Heart right ventricle (tissue), 16 donors: ENCODE measurements at regions not wholly inside any gene's neighbourhood (a gene's known extent, or its start where the extent isn't known, plus 50 kb on each side); places are given as distances from the start of the nearest gene placed in this dataset.

ENCODE experiments used
- ATAC-seq, 8 donors: fragments of 200-7000 bp; cut with Tn5 transposase; one replicate each; pipeline ENCODE4 v1.9.1; 2020; ENCODE audit warnings: mild to moderate bottlenecking in 8 of 8, moderate library complexity in 8 of 8, moderate number of reproducible peaks in 1 of 8
- DNase-seq, 2 donors: peaks; one replicate each; pipeline ENCODE4 v3.0.0-alpha.2; 2020
- H3K27ac ChIP-seq, 10 donors: fragments of 200-600 bp; sonication (generic) in 2 of 10; one replicate each; pipeline versions ENCODE4 v1.5.0 to v1.8.0; 2020 to 2022; ENCODE audit warnings: mild to moderate bottlenecking in 3 of 10
- H3K27me3 ChIP-seq, 7 donors: fragments of 200-600 bp; one replicate each; pipeline ENCODE4 v1.8.0; 2021 to 2022; ENCODE audit warnings: mild to moderate bottlenecking in 2 of 7
- H3K36me3 ChIP-seq, 9 donors: fragments of 200-600 bp; sonication (generic) in 1 of 9; one replicate each; pipeline versions ENCODE4 v1.5.0 to v1.8.0; 2020 to 2022; ENCODE audit warnings: mild to moderate bottlenecking in 2 of 9
- H3K4me1 ChIP-seq, 9 donors: fragments of 200-600 bp; sonication (generic) in 1 of 9; one replicate each; pipeline versions ENCODE4 v1.5.0 to v1.8.0; 2020 to 2022; ENCODE audit warnings: mild to moderate bottlenecking in 4 of 9
- H3K4me3 ChIP-seq, 10 donors: fragments of 200-600 bp; sonication (generic) in 2 of 10; one replicate each; pipeline versions ENCODE4 v1.5.0 to v1.8.0; 2020 to 2022; ENCODE audit warnings: mild to moderate bottlenecking in 7 of 10, moderate library complexity in 2 of 10
- H3K9me3 ChIP-seq, 11 donors: fragments of 200-600 bp in 10 of 11; sonication (generic) in 2 of 11; one replicate each; pipeline versions ENCODE4 v1.5.0 to v1.8.0; 2013 to 2022; ENCODE audit warnings: mild to moderate bottlenecking in 2 of 11, control low read depth in 1 of 11, moderate library complexity in 1 of 11
- WGBS, 2 donors: extraction: QIAGEN DNeasy Blood & Tissue Kit; methylation state at CpG; one replicate each; pipeline ENCODE4 v1.1.7; 2013; ENCODE audit warnings: inconsistent platforms in 1 of 2; 5-methylcytosine and 5-hydroxymethylcytosine counted together
- intact Hi-C, 10 donors: fragments of 100-400 bp; cut with DNase I; formaldehyde crosslinking; loops; one replicate each; pipeline versions ENCODE4 v1.11.1 to v1.14.2; 2022
- TF ChIP-seq, protein P1 (sequence below), 9 donors: fragments of 200-600 bp; sonication (generic) in 2 of 9; IDR thresholded peaks; one replicate each; pipeline versions ENCODE4 v1.5.0 to v1.8.0; 2021 to 2022; ENCODE audit warnings: antibody characterized with exemption in 9 of 9, mild to moderate bottlenecking in 5 of 9, moderate library complexity in 1 of 9
- donor health status: Arrhythmogenic right ventricular cardiomyopathy.
- donor health status: ischemic (EF 13 %, LVEDD 7.1; RV severe dilation, severe dysfunction).
- donor health status: healthy with polysubstance abuse.
- donor health status: DM: no; HTN: yes; CAD: no.
- donor health status: DM: no; HTN: no; CAD: no.
- donor health status: ischemic (EF 25% LVEDD 6.9; RV normal size, moderate dysfunction).
- donor health status: ischemic (EF 25% LVEDD 5.7; RV mildly dilated, moderate dysfunction).
- donor health status: healthy.
- donor health status: DM: yes; HTN: yes; CAD: no.
- donor health status: Ischemic cardiomyopathy.
- donor health status: ischemic (EF 35%, LVEDD 5.7; RV mildly dilated, moderate dysfunction).
- donor health status: nonischemic (EF 11% LVEDD 7.7; RV severe dilation, severe dysfunction).
- donor health status: DM: yes; HTN: yes; CAD: no.
- donor health status: PGD.
- donor health status: ischemic (EF 29% LVEDD 5.4; RV normal size, mild dysfunction).
- donor health status: nonischemic (EF 23%, LVEDD 6.1; RV moderate dilation, normal function).

DNA sequence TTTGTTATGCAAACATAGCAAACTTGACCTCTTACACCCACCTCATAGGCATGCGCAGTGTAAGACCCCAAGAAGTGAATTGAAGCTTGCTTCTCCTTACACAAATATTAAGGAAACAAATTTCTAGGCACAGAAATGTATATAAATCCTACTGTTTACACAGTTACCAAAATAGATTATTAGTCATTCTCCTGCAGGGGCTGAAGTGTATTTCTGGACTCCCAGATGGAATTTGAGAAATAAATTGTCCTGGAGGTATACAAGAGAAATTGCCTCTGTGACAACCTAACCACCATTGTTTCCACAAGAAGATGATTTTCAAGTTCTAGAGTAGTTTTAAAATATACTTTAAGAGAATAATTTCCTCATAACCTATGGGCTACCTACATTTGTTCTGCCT is 656.0 kb upstream of the MDGA2 start:
- peaks cover 0 to 14% (median 0%) of the 10 kb centered on the region in 11 donors for H3K9me3 ChIP-seq
- no peak overlapping the region for H3K27ac ChIP-seq
- intact Hi-C loops = no loop called here
- H3K36me3 ChIP-seq = no peaks in the 10 kb centered on the region
- no peak for ATAC-seq
- 89% methylated on average over 1 of the region's 1 CpG for WGBS, 2 donors
- H3K4me3 ChIP-seq = no peak overlapping the region
- DNase-seq = no peak
- TF ChIP-seq, protein P1, sequence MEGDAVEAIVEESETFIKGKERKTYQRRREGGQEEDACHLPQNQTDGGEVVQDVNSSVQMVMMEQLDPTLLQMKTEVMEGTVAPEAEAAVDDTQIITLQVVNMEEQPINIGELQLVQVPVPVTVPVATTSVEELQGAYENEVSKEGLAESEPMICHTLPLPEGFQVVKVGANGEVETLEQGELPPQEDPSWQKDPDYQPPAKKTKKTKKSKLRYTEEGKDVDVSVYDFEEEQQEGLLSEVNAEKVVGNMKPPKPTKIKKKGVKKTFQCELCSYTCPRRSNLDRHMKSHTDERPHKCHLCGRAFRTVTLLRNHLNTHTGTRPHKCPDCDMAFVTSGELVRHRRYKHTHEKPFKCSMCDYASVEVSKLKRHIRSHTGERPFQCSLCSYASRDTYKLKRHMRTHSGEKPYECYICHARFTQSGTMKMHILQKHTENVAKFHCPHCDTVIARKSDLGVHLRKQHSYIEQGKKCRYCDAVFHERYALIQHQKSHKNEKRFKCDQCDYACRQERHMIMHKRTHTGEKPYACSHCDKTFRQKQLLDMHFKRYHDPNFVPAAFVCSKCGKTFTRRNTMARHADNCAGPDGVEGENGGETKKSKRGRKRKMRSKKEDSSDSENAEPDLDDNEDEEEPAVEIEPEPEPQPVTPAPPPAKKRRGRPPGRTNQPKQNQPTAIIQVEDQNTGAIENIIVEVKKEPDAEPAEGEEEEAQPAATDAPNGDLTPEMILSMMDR (IDR thresholded peaks at IDR 0.05) = no peak
- no peaks in the 10 kb centered on the region for H3K4me1 ChIP-seq
- no peaks in the 10 kb centered on the region for H3K27me3 ChIP-seq

DNA sequence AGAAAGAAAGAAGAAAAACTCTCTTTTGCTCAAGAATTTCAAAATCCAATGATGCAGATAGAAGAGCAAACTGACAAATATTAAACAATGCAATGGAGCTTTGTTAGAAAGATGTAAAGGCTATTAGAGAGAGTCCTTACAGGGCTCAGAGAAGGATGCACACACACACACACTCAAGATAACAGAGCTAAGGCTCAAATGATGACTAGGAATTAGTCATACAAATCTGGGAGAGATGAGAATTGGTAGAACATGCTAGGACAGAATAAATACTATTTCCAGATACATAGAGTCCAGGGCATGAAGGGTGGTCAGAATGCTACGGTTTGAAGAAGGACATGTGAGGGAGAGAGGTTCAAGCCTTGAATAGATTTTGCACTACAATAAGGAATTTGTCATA is 650.1 kb upstream of the MDGA2 start:
- Histone ChIP-seq H3K9me3 (peaks cover 0 to 14% (median 0%) of the 10 kb centered on the region in 11 donors), H3K4me1 (no peaks in the 10 kb centered on the region), H3K27ac (no peak overlapping the region), H3K36me3 (no peaks in the 10 kb centered on the region), H3K4me3 (no peak overlapping the region), H3K27me3 (no peaks in the 10 kb centered on the region)
- DNase-seq = no peak
- intact Hi-C loops = no loop called here
- ATAC-seq = no peak
- TF ChIP-seq, protein P1 (IDR thresholded peaks at IDR 0.05) = no peak
- 65 to 77% methylated on average over 1 of the region's 1 CpG for WGBS, 2 donors

DNA sequence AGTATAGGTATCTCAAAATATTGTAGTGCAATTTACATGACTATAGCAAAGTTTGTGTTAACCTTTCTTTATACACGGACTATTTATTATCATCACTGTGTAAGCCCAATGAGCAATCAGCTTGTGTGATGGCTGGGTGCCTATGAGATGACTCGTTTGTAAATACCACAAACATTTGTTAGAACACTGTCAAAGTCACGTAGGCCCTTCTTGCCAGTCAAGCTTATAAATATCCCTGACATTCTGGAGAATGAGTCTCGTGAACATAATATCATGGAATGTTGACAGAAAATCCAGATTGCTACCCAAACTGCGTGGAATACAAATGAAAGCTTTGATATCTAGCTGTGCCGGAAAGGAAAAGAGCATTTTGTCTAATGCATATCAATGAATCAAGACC is 648.3 kb upstream of the MDGA2 start:
- Histone ChIP-seq H3K4me1 (no peaks in the 10 kb centered on the region), H3K27ac (no peak overlapping the region), H3K36me3 (no peaks in the 10 kb centered on the region), H3K4me3 (no peak overlapping the region), H3K27me3 (no peaks in the 10 kb centered on the region), H3K9me3 (peaks cover 0 to 14% (median 0%) of the 10 kb centered on the region in 11 donors)
- intact Hi-C loops = no loop called here
- TF ChIP-seq, protein P1 (IDR thresholded peaks at IDR 0.05) = no peak
- ATAC-seq (no peak), DNase-seq (no peak)
- WGBS, 2 donors = 47 to 50% methylated on average over 6 of the region's 6 CpGs

DNA sequence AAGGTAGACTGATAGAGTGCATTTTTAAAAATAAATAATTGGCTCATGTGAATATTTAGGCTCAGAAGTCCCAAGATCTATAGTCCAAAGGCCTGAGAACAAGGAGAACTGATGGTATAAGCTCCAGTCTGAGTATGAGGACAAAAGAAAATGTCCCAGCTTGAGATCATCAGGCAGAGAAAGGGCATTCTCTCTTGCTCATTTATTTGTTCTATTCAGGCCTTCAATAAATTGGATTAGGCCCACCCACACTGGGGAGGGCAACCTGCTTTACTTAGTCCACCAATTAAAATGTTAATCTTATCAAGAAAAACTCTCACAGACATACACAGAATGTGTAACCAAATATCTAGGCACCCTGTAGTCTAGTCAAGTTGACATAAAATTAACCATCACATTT is 644.4 kb upstream of the MDGA2 start:
- no peak overlapping the region for H3K4me3 ChIP-seq
- H3K36me3 ChIP-seq = no peaks in the 10 kb centered on the region
- TF ChIP-seq, protein P1 (IDR thresholded peaks at IDR 0.05) = no peak
- H3K4me1 ChIP-seq = no peaks in the 10 kb centered on the region
- no peak for DNase-seq
- peaks cover 0 to 4% (median 0%) of the 10 kb centered on the region in 11 donors for H3K9me3 ChIP-seq
- H3K27me3 ChIP-seq = no peaks in the 10 kb centered on the region
- intact Hi-C loops = no loop called here
- ATAC-seq = no peak
- no peak overlapping the region for H3K27ac ChIP-seq

DNA sequence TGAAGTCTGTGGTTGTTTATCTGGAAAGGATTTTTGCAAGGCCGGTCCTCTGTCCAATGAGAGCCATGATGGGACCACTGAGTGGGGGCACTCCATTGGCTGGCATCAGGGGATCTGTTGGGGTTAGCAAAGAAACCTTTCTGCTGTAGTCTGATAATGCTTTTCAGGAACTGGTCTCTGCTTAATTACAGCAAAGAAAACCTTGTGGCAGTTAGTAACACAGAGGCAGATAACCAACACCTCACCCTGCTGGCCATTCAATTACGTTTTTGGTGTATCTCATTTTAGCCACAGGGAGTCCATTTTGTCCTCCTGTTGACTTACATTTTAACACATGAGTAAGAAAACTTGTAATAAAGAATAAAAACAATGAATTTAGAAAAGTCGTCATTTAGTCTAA is 629.3 kb upstream of the MDGA2 start:
- intact Hi-C loops = no loop called here
- no peaks in the 10 kb centered on the region for H3K27me3 ChIP-seq
- DNase-seq (no peak), ATAC-seq (no peak)
- no peak overlapping the region for H3K4me3 ChIP-seq
- TF ChIP-seq, protein P1 (IDR thresholded peaks at IDR 0.05) = no peak
- WGBS, 2 donors = 75% methylated on average over 3 of the region's 3 CpGs
- H3K27ac ChIP-seq = no peak overlapping the region
- H3K4me1 ChIP-seq = no peaks in the 10 kb centered on the region
- no peaks in the 10 kb centered on the region for H3K36me3 ChIP-seq
- H3K9me3 ChIP-seq = peaks cover 0 to 5% (median 0%) of the 10 kb centered on the region in 11 donors
